ENCODE measurements at regions not wholly inside any gene's neighbourhood (a gene's known extent, or its start where the extent isn't known, plus 50 kb on each side); places are given as distances from the start of the nearest gene placed in this dataset.
"Not testable (repeated sequence)": the region's sequence is repeated elsewhere in the genome, so short reads cannot be mapped to it uniquely, and the experiment has no call there.

GRCh38 chrY:12212394-12212793 is 488.6 kb upstream of the USP9Y start:
- TF ChIP-seq CTCF (IDR thresholded peaks at IDR 0.05; ENCODE audit: low read depth, low read length): no peak
- CTCF ChIA-PET: no interaction called here

GRCh38 chrY:12215564-12216022 is 485.4 kb upstream of the USP9Y start:
- TF ChIP-seq CTCF (IDR thresholded peaks at IDR 0.05; ENCODE audit: low read depth, low read length): no peak
- ChIA-PET POLR2A (no interaction called here), CTCF (no interaction called here)
- Histone ChIP-seq H3K27me3 (ENCODE audit: control insufficient read depth, insufficient read depth, low read length) (no peaks in the 10 kb centered on the region), H3K27ac (ENCODE audit: low read depth, low read length) (no peak overlapping the region), H3K4me3 (ENCODE audit: low read depth, low read length) (no peak overlapping the region), H3K9me3 (ENCODE audit: control insufficient read depth, insufficient read depth, low read length) (no peaks in the 10 kb centered on the region)
- DNase-seq (ENCODE audit: low read depth, low spot score): no peak

More at GRCh38 chrY:12212394-12212793, 488.6 kb upstream of the USP9Y start:
- no peaks in the 10 kb centered on the region for H3K27me3 ChIP-seq (ENCODE audit: control insufficient read depth, insufficient read depth, low read length)
- H3K27ac ChIP-seq (ENCODE audit: low read depth, low read length): no peak overlapping the region
- H3K9me3 ChIP-seq (ENCODE audit: control insufficient read depth, insufficient read depth, low read length): no peaks in the 10 kb centered on the region
- POLR2A ChIA-PET: no interaction called here
- no peak overlapping the region for H3K4me3 ChIP-seq (ENCODE audit: low read depth, low read length)
- no peak for DNase-seq (ENCODE audit: low read depth, low spot score)

- TF ChIP-seq CTCF (IDR thresholded peaks at IDR 0.05; ENCODE audit: low read depth, low read length): no peak
- ChIA-PET CTCF (no interaction called here), POLR2A (no interaction called here)
- no peak for DNase-seq (ENCODE audit: low read depth, low spot score)
- no peaks in the 10 kb centered on the region for H3K9me3 ChIP-seq (ENCODE audit: control insufficient read depth, insufficient read depth, low read length)
- no peak overlapping the region for H3K27ac ChIP-seq (ENCODE audit: low read depth, low read length)
- H3K4me3 ChIP-seq (ENCODE audit: low read depth, low read length): no peak overlapping the region
- no peaks in the 10 kb centered on the region for H3K27me3 ChIP-seq (ENCODE audit: control insufficient read depth, insufficient read depth, low read length)
These were observed 470.1 kb upstream of the USP9Y start for GRCh38 chrY:12230921-12231320.

- Histone ChIP-seq H3K4me3 (ENCODE audit: low read depth, low read length) (no peak overlapping the region), H3K27me3 (ENCODE audit: control insufficient read depth, insufficient read depth, low read length) (no peaks in the 10 kb centered on the region), H3K27ac (ENCODE audit: low read depth, low read length) (no peak overlapping the region), H3K9me3 (ENCODE audit: control insufficient read depth, insufficient read depth, low read length) (no peaks in the 10 kb centered on the region)
- ChIA-PET POLR2A (no interaction called here), CTCF (no interaction called here)
- no peak for TF ChIP-seq CTCF (IDR thresholded peaks at IDR 0.05; ENCODE audit: low read depth, low read length)
- DNase-seq (ENCODE audit: low read depth, low spot score): no peak
These were observed 464.6 kb upstream of the USP9Y start for GRCh38 chrY:12236399-12236798.

- DNase-seq (ENCODE audit: low read depth, low spot score); H3K27me3 ChIP-seq (ENCODE audit: control insufficient read depth, insufficient read depth, low read length); H3K4me3 ChIP-seq (ENCODE audit: low read depth, low read length); H3K9me3 ChIP-seq (ENCODE audit: control insufficient read depth, insufficient read depth, low read length); POLR2A ChIA-PET; CTCF ChIA-PET; H3K27ac ChIP-seq (ENCODE audit: low read depth, low read length): not testable (repeated sequence)
These were observed 460.7 kb upstream of the USP9Y start for GRCh38 chrY:12240326-12240725.

- ChIA-PET POLR2A (no interaction called here), CTCF (no interaction called here)
- TF ChIP-seq CTCF (IDR thresholded peaks at IDR 0.05; ENCODE audit: low read depth, low read length): no peak
- Histone ChIP-seq H3K9me3 (ENCODE audit: control insufficient read depth, insufficient read depth, low read length) (no peaks in the 10 kb centered on the region), H3K27ac (ENCODE audit: low read depth, low read length) (no peak overlapping the region), H3K27me3 (ENCODE audit: control insufficient read depth, insufficient read depth, low read length) (no peaks in the 10 kb centered on the region), H3K4me3 (ENCODE audit: low read depth, low read length) (no peak overlapping the region)
- DNase-seq (ENCODE audit: low read depth, low spot score): no peak
These were observed 456.9 kb upstream of the USP9Y start for GRCh38 chrY:12244146-12244545.
